HG03095 (cell line): ENCODE measurements at regions not wholly inside any gene's neighbourhood (a gene's known extent, or its start where the extent isn't known, plus 50 kb on each side); places are given as distances from the start of the nearest gene placed in this dataset.

Experiments
- ATAC-seq: cut with Tn5 transposase; IDR thresholded peaks from one replicate; pipeline ENCODE4 v1.9.1; 2021; ENCODE audit warnings: moderate library complexity; ENCODE audit not compliant: unreplicated experiment

GRCh38 chr10:113252650-113253618, 299.9 kb upstream of the HABP2 start:
- no peak for ATAC-seq

GRCh38 chr10:113259576-113260226, 293.2 kb upstream of the HABP2 start:
- ATAC-seq = no peak

- ATAC-seq = no peak
Observed at GRCh38 chr10:113261161-113261560, 291.7 kb upstream of the HABP2 start.

- ATAC-seq = no peak
Observed at GRCh38 chr10:113261611-113262091, 291.2 kb upstream of the HABP2 start.

GRCh38 chr10:113263056-113263455, 289.8 kb upstream of the HABP2 start:
- ATAC-seq = no peak

GRCh38 chr10:113264333-113265131, 288.3 kb upstream of the HABP2 start:
- no peak for ATAC-seq

GRCh38 chr10:113266147-113266546, 286.7 kb upstream of the HABP2 start:
- no peak for ATAC-seq

- ATAC-seq = no peak
Observed at GRCh38 chr10:113267619-113268562, 285.0 kb upstream of the HABP2 start.

GRCh38 chr10:113269333-113269732, 283.5 kb upstream of the HABP2 start:
- no peak for ATAC-seq

GRCh38 chr10:113272511-113272910, 280.3 kb upstream of the HABP2 start:
- no peak for ATAC-seq

GRCh38 chr10:113273181-113274163, 279.4 kb upstream of the HABP2 start:
- ATAC-seq = no peak

- ATAC-seq = no peak
Observed at GRCh38 chr10:113274176-113274829, 278.6 kb upstream of the HABP2 start.

GRCh38 chr10:113278221-113278620, 274.6 kb upstream of the HABP2 start:
- no peak for ATAC-seq

GRCh38 chr10:113278664-113279063, 274.2 kb upstream of the HABP2 start:
- ATAC-seq = no peak

- no peak for ATAC-seq
Observed at GRCh38 chr10:113279262-113279661, 273.6 kb upstream of the HABP2 start.

GRCh38 chr10:113282564-113282963, 270.3 kb upstream of the HABP2 start:
- ATAC-seq = no peak

GRCh38 chr10:113283189-113283588, 269.7 kb upstream of the HABP2 start:
- ATAC-seq = no peak

- ATAC-seq = no peak
Observed at GRCh38 chr10:113284635-113285034, 268.2 kb upstream of the HABP2 start.
